PC-3 (cell line): ENCODE measurements at regions not wholly inside any gene's neighbourhood (a gene's known extent, or its start where the extent isn't known, plus 50 kb on each side); places are given as distances from the start of the nearest gene placed in this dataset.

Source experiments
- ATAC-seq: fragments of 200-7000 bp; cut with Tn5 transposase; 2 replicates; pipeline ENCODE4 v1.9.1; 2020; ENCODE audit warnings: mild to moderate bottlenecking, moderate library complexity
- BruUV-seq: library from RNA; stranded (reverse); fragments of 400-500 nt; replicated peaks from 2 replicates; lab custom pipeline; 2021; lab: Mats Ljungman, UMichigan
- CTCF ChIA-PET: fragments of 300-600 bp; sonication (Branson Sonifier 250); formaldehyde crosslinking; loops from one replicate; lab custom pipeline; 2022; ENCODE audit warnings: antibody characterized with exemption; lab: Charles Lee
- POLR2A ChIA-PET: fragments of 300-600 bp; sonication (Branson Sonifier 250); formaldehyde crosslinking; loops from one replicate; lab custom pipeline; 2022; ENCODE audit warnings: antibody characterized with exemption; ENCODE audit not compliant: unreplicated experiment; lab: Charles Lee
- DNase-seq: peaks from one replicate; pipeline ENCODE4 v3.0.0-alpha.2; 2015
- H2AFZ ChIP-seq: fragments of 300-600 bp; sonication (generic); 2 replicates; pipeline ENCODE4 v1.6.0; 2016; ENCODE audit warnings: antibody characterized with exemption, low read length
- H3F3A ChIP-seq: fragments of 300-600 bp; sonication (generic); one replicate; pipeline ENCODE4 v1.6.0; 2017; ENCODE audit warnings: antibody characterized with exemption, low read length, control low read depth, mild to moderate bottlenecking; ENCODE audit not compliant: unreplicated experiment
- H3K27ac ChIP-seq: fragments of 300-600 bp; sonication (generic); 2 replicates; pipeline ENCODE4 v1.5.1; 2016; ENCODE audit warnings: mild to moderate bottlenecking, low read length
- H3K27me3 ChIP-seq: fragments of 300-600 bp; sonication (generic); 2 replicates; pipeline ENCODE4 v1.6.1; 2016; ENCODE audit warnings: low read length, mixed read lengths
- H3K36me3 ChIP-seq: fragments of 300-600 bp; sonication (generic); 2 replicates; pipeline ENCODE4 v1.6.1; 2016; ENCODE audit warnings: low read depth, mixed run types, low read length, mixed read lengths
- H3K4me1 ChIP-seq: fragments of 300-600 bp; sonication (generic); 2 replicates; pipeline ENCODE4 v1.5.1; 2016; ENCODE audit warnings: low read length; ENCODE audit not compliant: insufficient read depth
- H3K4me2 ChIP-seq: fragments of 300-600 bp; sonication (generic); 2 replicates; pipeline ENCODE4 v1.6.0; 2016; ENCODE audit warnings: low read length
- H3K4me3 ChIP-seq: fragments of 300-600 bp; sonication (generic); 2 replicates; pipeline ENCODE4 v1.5.1; 2016; ENCODE audit warnings: mild to moderate bottlenecking, low read length, mixed read lengths
- H3K79me2 ChIP-seq: fragments of 300-600 bp; sonication (generic); 2 replicates; pipeline ENCODE4 v1.6.1; 2017; ENCODE audit warnings: low read length, mixed read lengths
- H3K9ac ChIP-seq: fragments of 300-600 bp; sonication (generic); 2 replicates; pipeline ENCODE4 v1.6.0; 2016; ENCODE audit warnings: mild to moderate bottlenecking, low read length
- H3K9me2 ChIP-seq: fragments of 300-600 bp; sonication (generic); replicated peaks from 2 replicates; pipeline ENCODE4 v1.6.1; 2016; ENCODE audit warnings: mixed run types, low read length, mixed read lengths
- H3K9me3 ChIP-seq: fragments of 300-600 bp; sonication (generic); 2 replicates; pipeline ENCODE4 v1.6.1; 2016; ENCODE audit warnings: low read length, mixed read lengths
- H4K20me1 ChIP-seq: fragments of 300-600 bp; sonication (generic); 2 replicates; pipeline ENCODE4 v1.6.1; 2016; ENCODE audit warnings: low read length, mixed read lengths
- EZH2 ChIP-seq: fragments of 300-600 bp; sonication (generic); IDR thresholded peaks from one replicate; pipeline ENCODE4 v1.6.1; 2017; ENCODE audit warnings: antibody characterized with exemption, mild to moderate bottlenecking, low read length; ENCODE audit not compliant: unreplicated experiment
- EZH2phosphoT487 ChIP-seq: fragments of 300-600 bp; sonication (generic); IDR thresholded peaks from 2 replicates; pipeline ENCODE4 v1.6.1; 2018; ENCODE audit warnings: mild to moderate bottlenecking, antibody characterized with exemption, low read length, borderline replicate concordance
- intact Hi-C: fragments of 100-400 bp; cut with micrococcal nuclease; formaldehyde crosslinking; loops from 2 replicates; pipeline ENCODE4 v1.9.0; 2023
- TF ChIP-seq, protein P1 (sequence below): fragments of 300-600 bp; sonication (generic); conservative IDR thresholded peaks from 2 replicates; pipeline ENCODE4 v1.5.1; 2017; ENCODE audit warnings: antibody characterized with exemption, low read depth, mild to moderate bottlenecking, low read length

DNA sequence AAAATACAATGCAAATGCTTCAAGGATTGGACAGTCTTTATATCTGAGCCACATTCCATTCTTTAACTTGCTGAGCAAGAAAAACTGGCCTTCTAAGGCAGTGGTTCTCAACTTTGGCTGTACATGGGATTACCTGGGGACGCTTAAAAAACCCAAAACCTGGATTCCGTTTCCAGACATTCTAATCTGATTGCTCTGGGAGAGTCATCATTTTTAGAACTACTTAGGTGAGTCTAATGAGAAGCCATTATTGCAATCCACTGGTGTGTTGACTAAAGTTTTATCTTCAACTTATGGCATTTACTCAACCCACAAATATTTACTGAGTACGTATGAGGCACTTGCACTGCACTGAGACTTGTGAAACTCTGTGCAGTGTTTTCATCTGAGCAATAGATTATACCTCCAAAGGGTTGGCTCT is 195.7 kb upstream of the ATP11B start:
- no TSS peak for BruUV-seq
- CTCF ChIA-PET, result no interaction called here
- DNase-seq, result peak; percentile 92

DNA sequence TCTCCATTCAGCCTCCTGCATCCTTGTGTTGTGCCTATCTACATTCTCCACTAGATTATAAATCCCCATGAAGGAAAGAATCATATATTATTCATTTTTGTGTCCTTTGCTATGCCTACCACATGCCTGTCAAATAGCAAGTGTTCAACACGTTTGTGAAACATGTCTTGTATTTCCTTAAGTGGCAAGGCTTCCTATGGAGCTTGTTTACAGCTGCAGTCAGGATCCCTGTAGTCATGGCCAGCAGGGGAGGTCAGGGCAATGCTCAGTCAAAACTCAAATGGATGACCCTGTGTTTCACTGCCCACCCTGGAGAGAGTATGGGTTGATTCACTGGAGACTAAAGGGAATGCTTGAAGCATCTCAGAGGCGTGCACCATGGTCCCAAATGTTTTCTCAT is 191.7 kb upstream of the ATP11B start:
- Histone ChIP-seq H3K79me2 (no peaks in the 10 kb centered on the region), H3K4me1 (peaks cover 26% of the 10 kb centered on the region), H3K9me3 (no peaks in the 10 kb centered on the region), H3K36me3 (no peaks in the 10 kb centered on the region), H4K20me1 (no peaks in the 10 kb centered on the region), H3K27me3 (no peaks in the 10 kb centered on the region), H3K27ac (no peak overlapping the region), H3K9me2 (no peaks in the 10 kb centered on the region), H3F3A (no peaks in the 10 kb centered on the region), H3K4me2 (no peak overlapping the region), H2AFZ (no peak overlapping the region), H3K4me3 (no peak overlapping the region), H3K9ac (no peak overlapping the region)
- no peak for TF ChIP-seq EZH2
- CTCF ChIA-PET, result no interaction called here
- no peak for DNase-seq
- no TSS peak for BruUV-seq
- ATAC-seq, result no peak
- POLR2A ChIA-PET, result no interaction called here
- intact Hi-C loops, result no loop called here

More for the DNA sequence above, 195.7 kb upstream of the ATP11B start:
- Histone ChIP-seq H3K79me2 (no peaks in the 10 kb centered on the region), H3K4me2 (peak overlapping the region; percentile 41), H3F3A (no peaks in the 10 kb centered on the region), H3K4me1 (peaks cover 15% of the 10 kb centered on the region), H3K9me2 (no peaks in the 10 kb centered on the region), H3K27me3 (no peaks in the 10 kb centered on the region), H3K9me3 (no peaks in the 10 kb centered on the region), H3K4me3 (no peak overlapping the region), H4K20me1 (no peaks in the 10 kb centered on the region), H3K9ac (no peak overlapping the region), H2AFZ (peak overlapping the region; percentile 2; the same call in 1 of the 2 replicates), H3K27ac (peak overlapping the region; percentile 44), H3K36me3 (no peaks in the 10 kb centered on the region)
- TF ChIP-seq EZH2phosphoT487 (no peak), EZH2 (no peak)
- TF ChIP-seq, protein P1, sequence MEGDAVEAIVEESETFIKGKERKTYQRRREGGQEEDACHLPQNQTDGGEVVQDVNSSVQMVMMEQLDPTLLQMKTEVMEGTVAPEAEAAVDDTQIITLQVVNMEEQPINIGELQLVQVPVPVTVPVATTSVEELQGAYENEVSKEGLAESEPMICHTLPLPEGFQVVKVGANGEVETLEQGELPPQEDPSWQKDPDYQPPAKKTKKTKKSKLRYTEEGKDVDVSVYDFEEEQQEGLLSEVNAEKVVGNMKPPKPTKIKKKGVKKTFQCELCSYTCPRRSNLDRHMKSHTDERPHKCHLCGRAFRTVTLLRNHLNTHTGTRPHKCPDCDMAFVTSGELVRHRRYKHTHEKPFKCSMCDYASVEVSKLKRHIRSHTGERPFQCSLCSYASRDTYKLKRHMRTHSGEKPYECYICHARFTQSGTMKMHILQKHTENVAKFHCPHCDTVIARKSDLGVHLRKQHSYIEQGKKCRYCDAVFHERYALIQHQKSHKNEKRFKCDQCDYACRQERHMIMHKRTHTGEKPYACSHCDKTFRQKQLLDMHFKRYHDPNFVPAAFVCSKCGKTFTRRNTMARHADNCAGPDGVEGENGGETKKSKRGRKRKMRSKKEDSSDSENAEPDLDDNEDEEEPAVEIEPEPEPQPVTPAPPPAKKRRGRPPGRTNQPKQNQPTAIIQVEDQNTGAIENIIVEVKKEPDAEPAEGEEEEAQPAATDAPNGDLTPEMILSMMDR, result no peak
- ATAC-seq, result peak; percentile 86
- POLR2A ChIA-PET, result no interaction called here
- intact Hi-C loops, result no loop called here

DNA sequence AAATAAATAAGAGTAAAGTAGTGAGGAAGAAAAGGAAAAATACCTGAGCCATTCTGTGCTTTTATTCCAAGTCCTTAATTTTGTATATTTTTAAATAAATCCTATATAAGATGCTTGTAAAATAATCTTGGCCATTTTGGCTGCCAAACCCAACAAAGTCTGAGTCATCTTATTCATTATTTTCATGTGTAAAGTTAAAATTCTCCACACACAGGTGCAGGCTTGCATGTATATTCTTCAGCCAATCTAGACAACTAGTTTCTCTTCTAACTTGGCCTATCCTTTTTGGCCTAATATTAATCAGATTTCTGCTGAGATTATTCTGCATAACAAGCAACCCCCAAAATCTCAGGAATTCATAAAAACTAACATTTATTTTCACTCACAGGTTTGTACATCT is 189.8 kb upstream of the ATP11B start:
- ChIA-PET CTCF (no interaction called here), POLR2A (no interaction called here)
- no peaks in the 10 kb centered on the region for H3K79me2 ChIP-seq
- no peaks in the 10 kb centered on the region for H3K9me2 ChIP-seq
- H3K4me2 ChIP-seq, result no peak overlapping the region
- no peaks in the 10 kb centered on the region for H3F3A ChIP-seq
- no peaks in the 10 kb centered on the region for H3K9me3 ChIP-seq
- H3K4me1 ChIP-seq, result peaks cover 16% of the 10 kb centered on the region
- no peak overlapping the region for H3K4me3 ChIP-seq
- no peaks in the 10 kb centered on the region for H3K36me3 ChIP-seq
- intact Hi-C loops, result no loop called here
- H4K20me1 ChIP-seq, result no peaks in the 10 kb centered on the region
- no peak for TF ChIP-seq EZH2phosphoT487
- TF ChIP-seq, protein P1, result no peak
- no peak overlapping the region for H2AFZ ChIP-seq
- H3K27ac ChIP-seq, result no peak overlapping the region
- no TSS peak for BruUV-seq
- H3K27me3 ChIP-seq, result no peaks in the 10 kb centered on the region
- no peak overlapping the region for H3K9ac ChIP-seq
- peak; percentile 45; the same call in 1 of the 2 replicates for ATAC-seq
- peak; percentile 49 for DNase-seq
